ENCODE measurements at regions not wholly inside any gene's neighbourhood (a gene's known extent, or its start where the extent isn't known, plus 50 kb on each side); places are given as distances from the start of the nearest gene placed in this dataset.

DNA sequence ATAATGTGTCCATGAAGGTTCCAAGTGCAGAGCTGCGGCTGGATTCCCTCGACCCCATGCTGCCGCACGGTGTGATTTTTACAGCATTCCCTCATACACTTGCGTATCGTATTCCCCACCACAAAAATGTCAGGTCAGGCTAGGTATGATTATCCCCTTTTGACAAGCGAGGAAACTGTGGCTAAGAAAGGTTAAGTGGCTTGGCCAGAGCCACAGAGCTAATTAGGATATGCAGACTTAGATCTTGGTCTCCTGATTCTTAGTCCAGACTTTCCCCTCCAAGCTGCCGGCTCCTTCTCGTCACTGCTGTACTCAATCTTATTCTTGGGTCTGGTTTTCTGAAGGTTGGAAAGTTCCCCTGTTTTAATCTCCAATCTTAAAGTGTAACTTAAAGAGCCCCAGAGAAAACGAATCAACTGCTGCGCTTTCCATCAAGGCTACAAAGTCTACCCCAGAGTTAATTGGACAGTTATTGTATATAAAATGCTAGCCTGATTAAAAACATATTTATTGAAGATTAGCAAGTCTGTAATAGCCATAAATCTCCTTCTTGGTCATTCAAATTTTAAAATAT, 176.6 kb downstream of the ADAMTS15 start:
- H3K27ac ChIP-seq (ENCODE audit: insufficient read length, low read depth, low read length): no peak overlapping the region

More for the DNA sequence above, 176.6 kb downstream of the ADAMTS15 start:
- Histone ChIP-seq H3K23me2 (ENCODE audit: insufficient read length, low read depth, low read length, poor library complexity, severe bottlenecking) (no peaks in the 10 kb centered on the region), H3K18ac (ENCODE audit: insufficient read length, low read depth, low read length) (no peak overlapping the region), H4K20me1 (ENCODE audit: control insufficient read depth, insufficient read depth, insufficient read length) (no peaks in the 10 kb centered on the region), H2BK20ac (ENCODE audit: low read depth, low read length, poor library complexity, severe bottlenecking) (no peak overlapping the region), H2AK5ac (ENCODE audit: insufficient read length, low read length) (no peak overlapping the region), H3K4me1 (ENCODE audit: insufficient read depth, low read length) (no peaks in the 10 kb centered on the region), H4K5ac (ENCODE audit: insufficient read length, low read depth, low read length) (no peak overlapping the region), H3K4me2 (ENCODE audit: insufficient read depth, insufficient read length, low read length) (no peak overlapping the region), H3K9ac (ENCODE audit: extremely low read depth, insufficient read length, low read length) (no peak overlapping the region), H4K91ac (ENCODE audit: insufficient read length, low read depth, low read length) (no peak overlapping the region), H3T11ph (ENCODE audit: low read length) (no peak overlapping the region), H2BK120ac (ENCODE audit: low read depth, low read length, poor library complexity, severe bottlenecking) (no peak overlapping the region), H2AFZ (ENCODE audit: low read length) (no peak overlapping the region), H3K4ac (ENCODE audit: low read depth, low read length) (no peak overlapping the region), H3K14ac (ENCODE audit: insufficient read depth, low read length) (no peak overlapping the region), H3K79me2 (ENCODE audit: insufficient read depth, low read length) (no peaks in the 10 kb centered on the region), H2BK5ac (ENCODE audit: insufficient read length, low read length) (no peak overlapping the region), H3K79me1 (ENCODE audit: insufficient read depth, low read depth, low read length, poor library complexity, severe bottlenecking) (no peaks in the 10 kb centered on the region), H4K8ac (replicated peaks; ENCODE audit: insufficient read length, low read depth, low read length) (no peak overlapping the region), H3K23ac (ENCODE audit: insufficient read length, low read depth, low read length) (no peak overlapping the region), H2BK15ac (ENCODE audit: low read depth, low read length) (no peak overlapping the region), H3K27me3 (ENCODE audit: insufficient read depth, low read length) (no peaks in the 10 kb centered on the region), H3K9me3 (ENCODE audit: control insufficient read depth, low read depth, low read length) (no peaks in the 10 kb centered on the region), H2BK12ac (ENCODE audit: insufficient read length, low read depth, low read length) (no peak overlapping the region), H3K56ac (ENCODE audit: insufficient read length, low read depth, low read length) (no peak overlapping the region)
- Mint-ChIP-seq H3K27ac (no peak overlapping the region), H3K36me3 (ENCODE audit: insufficient read depth in 1 of 3, low read depth in 3 of 3) (no peaks in the 10 kb centered on the region), H3K27me3 (ENCODE audit: low read depth) (no peaks in the 10 kb centered on the region; the same call in 1 of the 2 replicates), H3K4me3 (no peak overlapping the region), H3K4me1 (0 out of 4 replicates have a peak, but pooled peaks cover 3% of the 10 kb centered on the region in 2 experiments), H3K9me3 (no peaks in the 10 kb centered on the region)
- WGBS (ENCODE audit: extremely low coverage, insufficient read length, low lambda C conversion rate): no CpG with 5 or more reads among the region's 11 CpGs
- no peak for DNase-seq
- TF ChIP-seq, protein P1, sequence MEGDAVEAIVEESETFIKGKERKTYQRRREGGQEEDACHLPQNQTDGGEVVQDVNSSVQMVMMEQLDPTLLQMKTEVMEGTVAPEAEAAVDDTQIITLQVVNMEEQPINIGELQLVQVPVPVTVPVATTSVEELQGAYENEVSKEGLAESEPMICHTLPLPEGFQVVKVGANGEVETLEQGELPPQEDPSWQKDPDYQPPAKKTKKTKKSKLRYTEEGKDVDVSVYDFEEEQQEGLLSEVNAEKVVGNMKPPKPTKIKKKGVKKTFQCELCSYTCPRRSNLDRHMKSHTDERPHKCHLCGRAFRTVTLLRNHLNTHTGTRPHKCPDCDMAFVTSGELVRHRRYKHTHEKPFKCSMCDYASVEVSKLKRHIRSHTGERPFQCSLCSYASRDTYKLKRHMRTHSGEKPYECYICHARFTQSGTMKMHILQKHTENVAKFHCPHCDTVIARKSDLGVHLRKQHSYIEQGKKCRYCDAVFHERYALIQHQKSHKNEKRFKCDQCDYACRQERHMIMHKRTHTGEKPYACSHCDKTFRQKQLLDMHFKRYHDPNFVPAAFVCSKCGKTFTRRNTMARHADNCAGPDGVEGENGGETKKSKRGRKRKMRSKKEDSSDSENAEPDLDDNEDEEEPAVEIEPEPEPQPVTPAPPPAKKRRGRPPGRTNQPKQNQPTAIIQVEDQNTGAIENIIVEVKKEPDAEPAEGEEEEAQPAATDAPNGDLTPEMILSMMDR (conservative IDR thresholded peaks at IDR 0.05): no peak

Measured in H9 (cell line).